NOMO-1 treated with dmso at 0.1 percent for 144 hours (cell line): ENCODE measurements at regions not wholly inside any gene's neighbourhood (a gene's known extent, or its start where the extent isn't known, plus 50 kb on each side); places are given as distances from the start of the nearest gene placed in this dataset.
"Not testable (repeated sequence)": the region's sequence is repeated elsewhere in the genome, so short reads cannot be mapped to it uniquely, and the experiment has no call there.

Experiments used
- DNase-seq: peaks from one replicate; lab custom pipeline; 2025; ENCODE audit not compliant: unreplicated experiment; lab: John Stamatoyannopoulos, UW

DNA sequence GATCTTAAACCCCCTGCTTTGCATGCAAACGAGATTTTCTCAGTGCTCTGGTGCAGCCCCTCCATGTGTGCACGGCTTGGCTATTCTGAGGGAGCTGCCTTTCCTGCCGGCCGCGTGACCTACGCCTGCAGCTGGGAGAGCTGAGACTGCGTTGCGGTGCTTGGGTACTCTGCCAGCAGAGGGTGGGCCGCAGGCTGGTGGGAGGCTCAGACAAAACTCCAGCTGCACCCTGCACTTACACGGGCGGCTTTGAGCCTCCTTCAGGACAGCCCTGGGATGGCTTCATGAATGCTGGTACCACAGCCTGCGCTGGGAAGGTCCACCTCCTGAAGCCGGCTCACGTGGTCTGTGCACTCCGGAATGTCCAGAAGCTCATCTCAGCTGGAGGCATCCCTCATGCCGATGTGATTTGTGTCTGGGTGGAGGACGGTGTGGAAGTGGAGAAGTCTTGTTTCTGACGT lies 223.7 kb downstream of the DLL1 start:
- no peak for DNase-seq

DNA sequence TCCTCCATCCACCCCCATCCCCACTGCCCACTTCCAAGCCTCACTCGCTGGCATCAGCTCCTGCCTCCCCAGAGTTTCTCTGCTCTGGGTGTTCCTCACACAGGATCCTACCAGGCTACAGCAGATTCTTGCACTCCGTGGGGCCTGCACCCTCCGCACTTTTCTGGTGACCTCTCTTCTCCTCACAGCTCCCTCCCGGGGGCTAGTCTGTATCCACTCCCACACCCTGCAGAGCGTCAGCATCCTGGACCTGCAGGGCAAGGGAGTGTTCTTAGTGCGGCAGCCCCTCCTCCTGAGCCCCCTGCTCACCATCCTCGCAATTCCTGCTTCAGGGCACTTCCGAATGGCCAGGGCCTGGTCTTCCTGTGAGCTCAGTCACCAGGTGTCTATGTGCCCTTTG lies 224.2 kb downstream of the DLL1 start:
- no peak for DNase-seq

DNA sequence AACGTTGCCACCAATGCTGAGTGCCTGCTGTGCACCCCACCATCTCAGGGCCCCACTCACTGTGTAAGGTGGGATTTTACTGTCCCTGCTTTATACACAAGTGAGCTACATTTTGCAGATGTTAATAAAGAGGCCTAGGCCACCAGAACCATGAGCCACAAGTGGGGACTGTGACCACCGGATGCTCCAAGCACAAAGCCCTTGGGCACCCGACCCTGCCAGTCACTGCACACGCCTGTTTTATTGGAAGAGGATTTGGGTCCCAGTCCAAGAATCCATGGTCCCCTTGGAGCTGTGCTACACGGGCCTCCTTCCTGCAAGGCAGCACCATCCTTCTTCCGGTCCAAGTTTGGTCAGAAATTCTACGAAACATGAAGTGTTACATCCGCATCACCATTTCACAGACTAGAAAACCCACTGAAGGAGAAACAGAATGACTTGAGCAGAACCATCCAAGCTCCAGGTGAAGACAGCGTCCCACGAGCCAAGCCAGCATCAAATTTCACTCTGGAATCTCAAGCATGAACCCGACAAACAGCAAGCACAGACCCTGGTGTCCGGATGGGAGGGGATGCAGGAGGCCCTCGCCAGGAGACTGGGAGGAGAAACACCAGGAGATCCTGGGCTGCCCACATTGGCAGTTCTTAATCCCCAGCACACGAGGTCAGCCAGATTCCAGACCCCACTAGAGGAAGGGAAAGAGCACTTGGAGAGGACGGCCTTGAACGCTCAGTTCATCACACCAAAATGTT lies 226.9 kb downstream of the DLL1 start:
- no peak for DNase-seq

GRCh38 chr6:170063431-170063830 lies 227.4 kb downstream of the DLL1 start:
- DNase-seq: no peak

- no peak for DNase-seq
These were observed 228.0 kb downstream of the DLL1 start for GRCh38 chr6:170062915-170063241.

GRCh38 chr6:170062209-170062914 lies 228.5 kb downstream of the DLL1 start:
- DNase-seq: no peak

- DNase-seq: no peak
These were observed 231.9 kb downstream of the DLL1 start for GRCh38 chr6:170058878-170059485.

GRCh38 chr6:170057961-170058877 lies 232.7 kb downstream of the DLL1 start:
- DNase-seq: no peak

- DNase-seq: no peak
These were observed 233.7 kb downstream of the DLL1 start for GRCh38 chr6:170057034-170057734.

DNA sequence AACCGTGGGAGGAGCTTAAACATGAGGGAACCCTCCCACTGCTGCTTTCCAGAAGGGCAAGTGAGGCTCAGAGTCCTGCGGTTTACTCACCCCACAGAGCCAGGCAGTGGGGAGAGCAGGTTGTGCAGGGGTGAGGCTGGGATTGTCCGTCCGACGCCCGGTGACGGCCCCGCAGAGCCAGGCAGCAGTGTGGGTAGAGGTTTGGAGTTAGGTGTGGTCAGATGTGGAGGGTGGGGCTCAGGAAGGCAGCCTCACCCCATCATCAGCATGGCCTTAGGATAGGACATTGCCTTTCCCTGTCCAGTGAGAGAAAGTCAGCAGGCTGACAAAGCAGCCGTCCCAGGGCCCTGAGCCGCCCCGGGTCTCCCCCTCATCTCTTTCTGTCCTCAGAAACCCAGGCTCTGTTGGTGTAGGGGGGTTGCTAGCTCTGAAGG lies 234.6 kb downstream of the DLL1 start:
- no peak for DNase-seq

DNA sequence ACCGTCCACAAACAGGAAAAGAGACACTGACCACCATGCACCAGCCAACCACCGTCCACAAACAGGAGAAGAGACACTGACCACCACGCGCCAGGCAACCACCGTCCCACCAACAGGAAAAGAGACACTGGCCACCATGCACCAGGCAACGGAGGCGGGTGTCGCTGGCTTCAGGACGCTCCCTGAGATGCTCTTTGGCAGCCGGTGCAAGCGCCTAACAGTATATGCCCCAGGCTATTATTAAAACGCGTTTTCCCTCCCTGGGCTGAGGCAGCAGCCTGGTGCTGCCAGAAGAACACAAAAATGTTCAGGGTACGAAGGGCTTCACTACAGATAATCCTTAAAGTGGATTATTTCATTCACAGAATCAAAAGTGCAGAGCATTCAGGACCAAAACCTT lies 235.1 kb downstream of the DLL1 start:
- not testable (repeated sequence) for DNase-seq

- no peak for DNase-seq
These were observed 236.8 kb downstream of the DLL1 start for GRCh38 chr6:170053966-170054661.

GRCh38 chr6:170052991-170053821 lies 237.7 kb downstream of the DLL1 start:
- no peak for DNase-seq

- DNase-seq: no peak
These were observed 239.4 kb downstream of the DLL1 start for GRCh38 chr6:170051229-170052172.

DNA sequence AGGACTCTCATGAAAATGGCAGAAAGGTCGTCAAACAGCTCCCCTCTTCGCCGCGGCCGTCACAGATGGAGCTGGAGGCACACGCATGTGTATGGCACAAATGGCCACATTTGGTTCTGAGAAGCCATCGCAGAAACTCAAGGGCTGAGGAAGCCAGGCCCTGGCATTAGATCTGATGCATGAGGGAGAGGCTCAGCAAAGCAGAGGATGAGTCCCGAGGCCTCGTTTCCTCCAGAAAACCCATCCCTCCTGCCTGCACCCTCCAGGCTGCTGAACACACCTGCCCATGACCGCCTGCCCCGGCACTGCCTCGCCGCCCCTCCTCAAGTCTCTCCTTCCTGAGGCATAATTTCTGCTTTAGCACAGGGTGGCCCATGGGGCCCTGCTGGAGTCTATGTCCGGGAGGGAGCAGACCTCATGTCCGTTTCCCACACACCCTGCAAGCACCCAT lies 240.3 kb downstream of the DLL1 start:
- DNase-seq: no peak

DNA sequence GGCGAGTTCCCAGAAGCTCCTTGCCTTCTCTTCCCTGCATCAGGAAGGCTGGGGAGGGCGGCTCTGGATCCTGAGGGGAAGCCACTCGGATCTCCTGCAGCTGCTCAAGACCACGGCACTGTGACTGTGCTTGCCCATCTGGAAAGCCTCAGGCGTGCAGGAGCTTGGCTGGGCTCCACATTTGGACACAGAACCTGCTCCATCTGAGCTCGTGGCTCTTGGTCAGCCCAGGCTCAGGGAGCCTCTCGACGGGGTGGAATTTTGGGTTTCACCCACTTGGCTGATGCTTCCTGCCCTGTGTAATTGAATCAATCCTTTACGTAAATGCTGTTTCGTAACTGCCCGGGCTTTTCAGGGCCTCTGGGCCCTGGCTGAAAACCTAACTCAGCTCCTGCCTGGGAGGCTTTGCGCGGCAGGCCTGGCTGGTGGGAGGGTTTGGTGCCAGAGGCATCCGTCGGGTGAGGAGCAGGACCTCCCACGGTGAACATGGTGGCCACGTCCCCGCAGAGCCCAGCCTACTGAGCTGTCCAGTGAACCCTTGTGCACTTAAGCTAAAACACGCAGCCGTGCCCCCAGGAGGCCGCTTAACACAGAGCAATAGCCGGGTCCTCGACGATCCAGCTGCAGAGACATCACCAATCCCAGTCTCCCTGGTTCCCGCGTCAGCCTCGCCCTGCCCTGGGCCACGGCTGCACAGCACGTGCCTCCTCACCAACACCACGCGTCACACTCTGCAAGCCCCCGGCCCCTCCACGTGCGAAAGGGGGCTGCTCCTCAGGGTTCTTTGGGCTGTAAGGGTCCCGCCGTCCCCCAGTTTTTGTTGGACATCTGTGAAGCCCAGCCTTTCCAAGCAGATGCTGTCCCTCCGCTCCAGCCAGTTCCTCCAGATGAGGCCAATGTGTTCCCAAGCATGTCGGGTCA lies 241.0 kb downstream of the DLL1 start:
- peak; percentile 63 for DNase-seq
